ENCODE measurements at regions not wholly inside any gene's neighbourhood (a gene's known extent, or its start where the extent isn't known, plus 50 kb on each side); places are given as distances from the start of the nearest gene placed in this dataset.

GRCh38 chr1:113252166-113252565 lies 138.1 kb upstream of the MAGI3 start:
- Mint-ChIP-seq H3K36me3 (ENCODE audit: insufficient read depth, unreplicated experiment) (no peaks in the 10 kb centered on the region), H3K4me1 (ENCODE audit: insufficient read depth, unreplicated experiment) (peaks cover 8% of the 10 kb centered on the region), H3K27ac (ENCODE audit: low read depth, unreplicated experiment) (no peak overlapping the region), H3K9me3 (ENCODE audit: unreplicated experiment) (no peaks in the 10 kb centered on the region), H3K4me3 (ENCODE audit: unreplicated experiment) (no peak overlapping the region), H3K27me3 (ENCODE audit: insufficient read depth, unreplicated experiment) (no peaks in the 10 kb centered on the region)
- no TSS peak for BruUV-seq (replicated peaks)
- intact Hi-C loops (cut with micrococcal nuclease): no loop called here
- no peak for TF ChIP-seq CTCF (IDR thresholded peaks at IDR 0.05; ENCODE audit: unreplicated experiment)
- no peak for DNase-seq (ENCODE audit: unreplicated experiment)
- ChIA-PET POLR2A (no interaction called here), CTCF (interaction anchor here (0.6 kb wide), 1 partner anchor 426 kb away, joined by 3 read pairs; no protein-coding TSS in a partner anchor)

GRCh38 chr1:113253187-113253586 lies 137.1 kb upstream of the MAGI3 start:
- H3K27ac Mint-ChIP-seq (ENCODE audit: low read depth, unreplicated experiment): no peak overlapping the region
- no peaks in the 10 kb centered on the region for H3K27me3 Mint-ChIP-seq (ENCODE audit: insufficient read depth, unreplicated experiment)
- CTCF ChIA-PET: no interaction called here
- peaks cover 4% of the 10 kb centered on the region for H3K4me1 Mint-ChIP-seq (ENCODE audit: insufficient read depth, unreplicated experiment)
- H3K9me3 Mint-ChIP-seq (ENCODE audit: unreplicated experiment): no peaks in the 10 kb centered on the region
- intact Hi-C loops (cut with micrococcal nuclease): no loop called here
- TF ChIP-seq CTCF (IDR thresholded peaks at IDR 0.05; ENCODE audit: unreplicated experiment): no peak
- BruUV-seq (replicated peaks): no TSS peak
- DNase-seq (ENCODE audit: unreplicated experiment): no peak
- POLR2A ChIA-PET: no interaction called here
- H3K36me3 Mint-ChIP-seq (ENCODE audit: insufficient read depth, unreplicated experiment): no peaks in the 10 kb centered on the region
- no peak overlapping the region for H3K4me3 Mint-ChIP-seq (ENCODE audit: unreplicated experiment)

GRCh38 chr1:113253590-113253989 lies 136.7 kb upstream of the MAGI3 start:
- no peaks in the 10 kb centered on the region for H3K4me1 Mint-ChIP-seq (ENCODE audit: insufficient read depth, unreplicated experiment)
- H3K27ac Mint-ChIP-seq (ENCODE audit: low read depth, unreplicated experiment): no peak overlapping the region
- intact Hi-C loops (cut with micrococcal nuclease): no loop called here
- CTCF ChIA-PET: no interaction called here
- H3K36me3 Mint-ChIP-seq (ENCODE audit: insufficient read depth, unreplicated experiment): no peaks in the 10 kb centered on the region
- no peak for TF ChIP-seq CTCF (IDR thresholded peaks at IDR 0.05; ENCODE audit: unreplicated experiment)
- no peaks in the 10 kb centered on the region for H3K27me3 Mint-ChIP-seq (ENCODE audit: insufficient read depth, unreplicated experiment)
- no peaks in the 10 kb centered on the region for H3K9me3 Mint-ChIP-seq (ENCODE audit: unreplicated experiment)
- no peak overlapping the region for H3K4me3 Mint-ChIP-seq (ENCODE audit: unreplicated experiment)
- POLR2A ChIA-PET: no interaction called here
- no peak for DNase-seq (ENCODE audit: unreplicated experiment)
- BruUV-seq (replicated peaks): no TSS peak

GRCh38 chr1:113255038-113255719 lies 135.1 kb upstream of the MAGI3 start:
- no peak for DNase-seq (ENCODE audit: unreplicated experiment)
- ChIA-PET POLR2A (no interaction called here), CTCF (no interaction called here)
- no peaks in the 10 kb centered on the region for H3K27me3 Mint-ChIP-seq (ENCODE audit: insufficient read depth, unreplicated experiment)
- H3K4me1 Mint-ChIP-seq (ENCODE audit: insufficient read depth, unreplicated experiment): no peaks in the 10 kb centered on the region
- intact Hi-C loops (cut with micrococcal nuclease): no loop called here
- BruUV-seq (replicated peaks): no TSS peak
- no peaks in the 10 kb centered on the region for H3K36me3 Mint-ChIP-seq (ENCODE audit: insufficient read depth, unreplicated experiment)
- no peak overlapping the region for H3K27ac Mint-ChIP-seq (ENCODE audit: low read depth, unreplicated experiment)
- H3K4me3 Mint-ChIP-seq (ENCODE audit: unreplicated experiment): no peak overlapping the region
- no peaks in the 10 kb centered on the region for H3K9me3 Mint-ChIP-seq (ENCODE audit: unreplicated experiment)
- TF ChIP-seq CTCF (IDR thresholded peaks at IDR 0.05; ENCODE audit: unreplicated experiment): no peak
